H9 (cell line): ENCODE measurements at regions not wholly inside any gene's neighbourhood (a gene's known extent, or its start where the extent isn't known, plus 50 kb on each side); places are given as distances from the start of the nearest gene placed in this dataset.
A peak's percentile ranks its signal among the peaks of the same experiment; 100 is the strongest.

Source experiments
- DNase-seq: peaks from one replicate; pipeline ENCODE4 v3.0.0-alpha.2; 2017
- H2AFZ ChIP-seq: one replicate; pipeline ENCODE4 v1.6.1; 2013; ENCODE audit warnings: mild to moderate bottlenecking, low read length, control low read depth, moderate library complexity
- H2AK5ac ChIP-seq: 2 replicates; pipeline ENCODE4 v1.6.1; 2013; ENCODE audit warnings: low read length, control low read depth, mixed read lengths; ENCODE audit not compliant: insufficient read length
- H2BK120ac ChIP-seq: one replicate; pipeline ENCODE4 v1.6.1; 2013; ENCODE audit warnings: low read depth, mild to moderate bottlenecking, low read length, control low read depth, inconsistent platforms; ENCODE audit not compliant: poor library complexity, severe bottlenecking
- H2BK12ac ChIP-seq: 2 replicates; pipeline ENCODE4 v1.6.1; 2013; ENCODE audit warnings: low read length, control low read depth, mixed read lengths, low read depth; ENCODE audit not compliant: insufficient read length
- H2BK15ac ChIP-seq: 2 replicates; pipeline ENCODE4 v1.6.1; 2013; ENCODE audit warnings: low read depth, low read length, control low read depth
- H2BK20ac ChIP-seq: one replicate; pipeline ENCODE4 v1.6.1; 2013; ENCODE audit warnings: low read depth, mild to moderate bottlenecking, low read length, control low read depth, inconsistent platforms; ENCODE audit not compliant: poor library complexity, severe bottlenecking
- H2BK5ac ChIP-seq: 2 replicates; pipeline ENCODE4 v1.6.1; 2013; ENCODE audit warnings: low read length, control low read depth, mixed read lengths; ENCODE audit not compliant: insufficient read length
- H3K14ac ChIP-seq: 2 replicates; pipeline ENCODE4 v1.6.1; 2013; ENCODE audit warnings: low read length, control low read depth; ENCODE audit not compliant: insufficient read depth
- H3K18ac ChIP-seq: 2 replicates; pipeline ENCODE4 v1.6.1; 2013; ENCODE audit warnings: low read depth, mild to moderate bottlenecking, mixed read lengths, low read length, control low read depth; ENCODE audit not compliant: insufficient read length
- H3K23ac ChIP-seq: 2 replicates; pipeline ENCODE4 v1.6.1; 2013; ENCODE audit warnings: low read length, control low read depth, mixed read lengths, low read depth; ENCODE audit not compliant: insufficient read length
- H3K23me2 ChIP-seq: 2 replicates; pipeline ENCODE4 v1.6.1; 2013; ENCODE audit warnings: low read depth, mild to moderate bottlenecking, mixed read lengths, low read length, control low read depth; ENCODE audit not compliant: insufficient read length, poor library complexity, severe bottlenecking
- H3K27ac ChIP-seq: 2 replicates; pipeline ENCODE4 v1.5.1; 2013; ENCODE audit warnings: low read length, control low read depth, mixed read lengths, low read depth; ENCODE audit not compliant: insufficient read length
- H3K27me3 ChIP-seq: 2 replicates; pipeline ENCODE4 v1.6.1; 2013; ENCODE audit warnings: low read length, control low read depth, inconsistent platforms; ENCODE audit not compliant: insufficient read depth
- H3K4ac ChIP-seq: 2 replicates; pipeline ENCODE4 v1.6.1; 2013; ENCODE audit warnings: low read depth, mild to moderate bottlenecking, control low read depth, inconsistent platforms, low read length, moderate library complexity
- H3K4me1 ChIP-seq: 2 replicates; pipeline ENCODE4 v1.6.1; 2013; ENCODE audit warnings: low read length, control low read depth, inconsistent platforms; ENCODE audit not compliant: insufficient read depth
- H3K4me2 ChIP-seq: 2 replicates; pipeline ENCODE4 v1.6.1; 2013; ENCODE audit warnings: low read length, control low read depth, mixed read lengths; ENCODE audit not compliant: insufficient read length, insufficient read depth
- H3K56ac ChIP-seq: 2 replicates; pipeline ENCODE4 v1.6.1; 2013; ENCODE audit warnings: low read depth, mild to moderate bottlenecking, mixed read lengths, low read length, control low read depth; ENCODE audit not compliant: insufficient read length
- H3K79me1 ChIP-seq: 2 replicates; pipeline ENCODE4 v1.6.1; 2013; ENCODE audit warnings: low read depth, mild to moderate bottlenecking, moderate library complexity, low read length, control low read depth, inconsistent platforms; ENCODE audit not compliant: insufficient read depth, poor library complexity, severe bottlenecking
- H3K79me2 ChIP-seq: 2 replicates; pipeline ENCODE4 v1.6.1; 2013; ENCODE audit warnings: low read length, control low read depth, inconsistent platforms; ENCODE audit not compliant: insufficient read depth
- H3K9ac ChIP-seq: 2 replicates; pipeline ENCODE4 v1.6.1; 2013; ENCODE audit warnings: low read length, control low read depth, mixed read lengths; ENCODE audit not compliant: insufficient read length; ENCODE audit errors: extremely low read depth
- H3K9me3 ChIP-seq: one replicate; pipeline ENCODE4 v1.6.1; 2013; ENCODE audit warnings: low read depth, low read length, inconsistent platforms; ENCODE audit not compliant: control insufficient read depth
- H3T11ph ChIP-seq: one replicate; pipeline ENCODE4 v1.6.1; 2013; ENCODE audit warnings: mild to moderate bottlenecking, low read length, control low read depth, inconsistent platforms
- H4K20me1 ChIP-seq: one replicate; pipeline ENCODE4 v1.6.1; 2013; ENCODE audit not compliant: control insufficient read depth, insufficient read length, insufficient read depth
- H4K5ac ChIP-seq: 2 replicates; pipeline ENCODE4 v1.6.1; 2013; ENCODE audit warnings: low read depth, mild to moderate bottlenecking, mixed read lengths, low read length, control low read depth; ENCODE audit not compliant: insufficient read length
- H4K8ac ChIP-seq: replicated peaks from 2 replicates; pipeline ENCODE4 v1.6.1; 2013; ENCODE audit warnings: low read length, control low read depth, mixed read lengths, low read depth; ENCODE audit not compliant: insufficient read length
- H4K91ac ChIP-seq: 2 replicates; pipeline ENCODE4 v1.6.1; 2013; ENCODE audit warnings: low read depth, mild to moderate bottlenecking, moderate library complexity, mixed read lengths, low read length, control low read depth; ENCODE audit not compliant: insufficient read length
- H3K27ac Mint-ChIP-seq, 3 experiments: 2 replicates in 2 of 3; 3 replicates in 1 of 3; pipeline ENCODE4 v1.8.0; 2020 to 2021; ENCODE audit warnings: mixed read lengths in 3 of 3, mild to moderate bottlenecking in 1 of 3, moderate library complexity in 1 of 3
- H3K27me3 Mint-ChIP-seq: 2 replicates; pipeline ENCODE4 v1.8.0; 2021; ENCODE audit warnings: low read depth, mild to moderate bottlenecking, moderate library complexity, mixed read lengths
- H3K36me3 Mint-ChIP-seq, 3 experiments: 2 replicates in 2 of 3; 3 replicates in 1 of 3; pipeline ENCODE4 v1.8.0; 2020 to 2021; ENCODE audit warnings: low read depth in 3 of 3, mixed read lengths in 3 of 3; ENCODE audit not compliant: insufficient read depth in 1 of 3
- H3K4me1 Mint-ChIP-seq, 2 experiments: 2 replicates each; pipeline ENCODE4 v1.8.0; 2020; ENCODE audit warnings: mixed read lengths in 2 of 2
- H3K4me3 Mint-ChIP-seq, 2 experiments: 2 replicates in 1 of 2; 3 replicates in 1 of 2; pipeline ENCODE4 v1.8.0; 2020 to 2021; ENCODE audit warnings: mild to moderate bottlenecking in 2 of 2, mixed read lengths in 2 of 2, moderate library complexity in 1 of 2
- H3K9me3 Mint-ChIP-seq, 2 experiments: 2 replicates in 1 of 2; 3 replicates in 1 of 2; pipeline ENCODE4 v1.8.0; 2020; ENCODE audit warnings: mild to moderate bottlenecking in 2 of 2, mixed read lengths in 2 of 2, moderate library complexity in 1 of 2
- WGBS: extraction: QIAGEN DNeasy Blood & Tissue Kit; methylation state at CpG from one replicate; pipeline ENCODE4 v1.1.7; 2013; ENCODE audit warnings: missing lambda C conversion rate, low lambda C conversion rate, mixed read lengths; ENCODE audit not compliant: insufficient read length; ENCODE audit errors: extremely low coverage; 5-methylcytosine and 5-hydroxymethylcytosine counted together
- TF ChIP-seq, protein P1 (sequence below): fragments of 200-600 bp; sonication (generic); conservative IDR thresholded peaks from 3 replicates; pipeline ENCODE4 v1.8.0; 2021; ENCODE audit warnings: antibody characterized with exemption, mild to moderate bottlenecking

DNA sequence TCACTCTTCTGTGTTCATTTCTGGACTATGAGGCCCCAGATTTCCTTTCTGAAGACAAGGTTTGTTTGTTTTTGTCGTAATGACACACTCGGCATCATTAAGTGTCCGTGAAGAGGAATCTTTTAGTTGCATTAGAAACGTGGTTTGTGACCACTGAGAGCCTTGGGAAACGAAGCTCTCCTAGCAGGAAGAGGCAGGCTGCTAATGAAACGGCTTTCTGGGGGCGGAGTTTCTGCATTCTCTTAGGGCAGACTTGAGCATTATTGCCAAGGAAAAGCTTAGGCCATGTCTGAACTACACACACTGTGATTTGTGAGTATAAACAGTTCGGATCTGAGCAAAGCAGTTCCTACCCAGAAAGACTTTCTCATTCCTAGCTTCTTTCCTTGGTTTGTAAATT is 64.0 kb downstream of the SOX3 start:
- Histone ChIP-seq H3K79me2 (no peaks in the 10 kb centered on the region), H3K4me2 (no peak overlapping the region), H2BK120ac (no peak overlapping the region), H4K8ac (no peak overlapping the region), H2AK5ac (no peak overlapping the region), H3K4ac (no peak overlapping the region), H3K18ac (no peak overlapping the region), H2BK15ac (no peak overlapping the region), H3K9me3 (no peaks in the 10 kb centered on the region), H2BK20ac (no peak overlapping the region), H3K23me2 (peaks cover 4% of the 10 kb centered on the region), H4K20me1 (no peaks in the 10 kb centered on the region), H3K79me1 (no peaks in the 10 kb centered on the region), H3K27ac (no peak overlapping the region), H3K14ac (no peak overlapping the region), H3K4me1 (peaks cover 2% of the 10 kb centered on the region; the same call in 1 of the 2 replicates), H3K9ac (no peak overlapping the region), H3K56ac (no peak overlapping the region), H2BK5ac (no peak overlapping the region), H4K5ac (no peak overlapping the region), H3K27me3 (no peaks in the 10 kb centered on the region), H3T11ph (no peak overlapping the region), H3K23ac (no peak overlapping the region), H4K91ac (no peak overlapping the region), H2BK12ac (no peak overlapping the region), H2AFZ (no peak overlapping the region)
- Mint-ChIP-seq H3K27ac (peak overlapping the region in 2 of 3 experiments; percentile 40 to 70; a peak in 3 of 7 replicates), H3K36me3 (no peaks in the 10 kb centered on the region; a peak in 1 of 7 replicates), H3K27me3 (peaks cover 32% of the 10 kb centered on the region), H3K4me3 (no peak overlapping the region; a peak in 1 of 5 replicates), H3K9me3 (no peaks in the 10 kb centered on the region; a peak in 1 of 5 replicates), H3K4me1 (peaks cover 33 to 35% of the 10 kb centered on the region in 2 experiments)
- WGBS = no CpG with 5 or more reads among the region's 8 CpGs
- DNase-seq = peak; percentile 38
- TF ChIP-seq, protein P1, sequence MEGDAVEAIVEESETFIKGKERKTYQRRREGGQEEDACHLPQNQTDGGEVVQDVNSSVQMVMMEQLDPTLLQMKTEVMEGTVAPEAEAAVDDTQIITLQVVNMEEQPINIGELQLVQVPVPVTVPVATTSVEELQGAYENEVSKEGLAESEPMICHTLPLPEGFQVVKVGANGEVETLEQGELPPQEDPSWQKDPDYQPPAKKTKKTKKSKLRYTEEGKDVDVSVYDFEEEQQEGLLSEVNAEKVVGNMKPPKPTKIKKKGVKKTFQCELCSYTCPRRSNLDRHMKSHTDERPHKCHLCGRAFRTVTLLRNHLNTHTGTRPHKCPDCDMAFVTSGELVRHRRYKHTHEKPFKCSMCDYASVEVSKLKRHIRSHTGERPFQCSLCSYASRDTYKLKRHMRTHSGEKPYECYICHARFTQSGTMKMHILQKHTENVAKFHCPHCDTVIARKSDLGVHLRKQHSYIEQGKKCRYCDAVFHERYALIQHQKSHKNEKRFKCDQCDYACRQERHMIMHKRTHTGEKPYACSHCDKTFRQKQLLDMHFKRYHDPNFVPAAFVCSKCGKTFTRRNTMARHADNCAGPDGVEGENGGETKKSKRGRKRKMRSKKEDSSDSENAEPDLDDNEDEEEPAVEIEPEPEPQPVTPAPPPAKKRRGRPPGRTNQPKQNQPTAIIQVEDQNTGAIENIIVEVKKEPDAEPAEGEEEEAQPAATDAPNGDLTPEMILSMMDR = no peak
